GM12892 (cell line): ENCODE measurements at regions not wholly inside any gene's neighbourhood (a gene's known extent, or its start where the extent isn't known, plus 50 kb on each side); places are given as distances from the start of the nearest gene placed in this dataset.

Experiments
- POLR2A ChIP-seq: IDR thresholded peaks from 2 replicates; pipeline ENCODE4 v1.6.1; 2011; ENCODE audit warnings: low read depth, low read length, control low read depth
- POLR2AphosphoS5 ChIP-seq: IDR thresholded peaks from 2 replicates; pipeline ENCODE4 v1.6.1; 2011; ENCODE audit warnings: low read depth, low read length, control low read depth

GRCh38 chrX:128460835-128461234, 408.6 kb upstream of the ACTRT1 start:
- no peak for TF ChIP-seq POLR2AphosphoS5
- TF ChIP-seq POLR2A = no peak
